ENCODE measurements at regions not wholly inside any gene's neighbourhood (a gene's known extent, or its start where the extent isn't known, plus 50 kb on each side); places are given as distances from the start of the nearest gene placed in this dataset.

DNA sequence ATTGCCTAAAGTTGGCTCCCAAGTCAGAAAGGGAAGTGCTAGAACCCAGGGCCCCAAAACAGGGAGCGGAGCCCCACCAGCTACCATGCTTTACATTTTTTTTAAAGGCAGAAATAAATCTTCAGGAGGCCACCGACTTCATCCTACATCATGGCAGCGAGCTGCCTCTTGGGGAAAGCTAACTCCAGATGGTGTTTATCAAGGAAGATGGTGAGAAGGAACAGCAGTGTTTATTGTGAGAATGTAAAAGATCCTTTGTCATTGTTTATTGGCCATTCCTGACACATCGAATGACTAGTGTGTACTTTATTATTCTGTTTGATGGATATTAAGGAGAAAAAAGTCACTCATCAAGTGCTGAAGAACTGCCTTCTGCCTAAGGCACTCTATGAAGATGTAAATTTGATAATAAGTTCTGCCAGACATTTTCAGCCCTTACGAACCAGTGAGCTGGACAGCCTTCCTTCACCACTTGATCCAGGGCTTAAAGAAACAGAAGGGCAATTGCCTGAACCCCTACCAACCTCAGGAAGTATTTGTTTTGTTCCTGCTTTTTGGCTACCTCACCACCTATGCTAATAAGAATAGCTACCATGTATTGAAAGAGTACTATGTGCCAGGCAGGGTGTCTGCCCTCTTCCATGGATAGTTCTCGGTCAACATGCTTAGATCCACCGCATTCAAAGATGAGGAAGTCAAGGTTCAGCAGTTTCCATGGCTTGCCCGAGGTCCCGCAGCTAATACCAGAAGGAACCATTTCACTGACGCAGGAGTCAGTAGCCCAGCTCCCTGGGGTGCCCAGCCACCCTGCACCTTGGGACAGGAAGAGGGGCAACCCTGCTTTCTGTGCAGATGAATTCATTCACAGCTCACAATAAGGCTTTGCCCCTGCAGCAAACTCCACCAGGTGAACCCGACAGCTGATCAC is 194.7 kb upstream of the RREB1 start:
- DNase-seq (ENCODE audit: low spot score), result peak; percentile 72

DNA sequence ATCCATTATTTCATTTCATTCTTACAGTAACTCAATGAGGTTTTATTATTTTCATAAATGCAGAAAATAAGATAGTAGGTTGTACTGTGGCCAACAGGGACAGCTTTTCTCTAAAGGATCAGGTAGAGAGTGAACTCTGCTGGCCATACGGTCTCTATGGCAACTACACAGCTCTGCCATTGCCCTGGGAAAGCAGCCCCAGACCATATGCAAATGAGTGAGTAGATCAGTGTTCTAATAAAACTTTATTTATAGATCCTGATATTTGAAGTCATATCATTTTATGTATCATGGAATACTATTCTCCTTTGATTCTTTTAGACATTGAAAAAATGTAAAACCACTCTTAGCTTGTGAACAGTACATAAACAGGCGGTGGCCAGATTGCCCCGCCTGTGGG is 192.5 kb upstream of the RREB1 start:
- DNase-seq (ENCODE audit: low spot score), result no peak

DNA sequence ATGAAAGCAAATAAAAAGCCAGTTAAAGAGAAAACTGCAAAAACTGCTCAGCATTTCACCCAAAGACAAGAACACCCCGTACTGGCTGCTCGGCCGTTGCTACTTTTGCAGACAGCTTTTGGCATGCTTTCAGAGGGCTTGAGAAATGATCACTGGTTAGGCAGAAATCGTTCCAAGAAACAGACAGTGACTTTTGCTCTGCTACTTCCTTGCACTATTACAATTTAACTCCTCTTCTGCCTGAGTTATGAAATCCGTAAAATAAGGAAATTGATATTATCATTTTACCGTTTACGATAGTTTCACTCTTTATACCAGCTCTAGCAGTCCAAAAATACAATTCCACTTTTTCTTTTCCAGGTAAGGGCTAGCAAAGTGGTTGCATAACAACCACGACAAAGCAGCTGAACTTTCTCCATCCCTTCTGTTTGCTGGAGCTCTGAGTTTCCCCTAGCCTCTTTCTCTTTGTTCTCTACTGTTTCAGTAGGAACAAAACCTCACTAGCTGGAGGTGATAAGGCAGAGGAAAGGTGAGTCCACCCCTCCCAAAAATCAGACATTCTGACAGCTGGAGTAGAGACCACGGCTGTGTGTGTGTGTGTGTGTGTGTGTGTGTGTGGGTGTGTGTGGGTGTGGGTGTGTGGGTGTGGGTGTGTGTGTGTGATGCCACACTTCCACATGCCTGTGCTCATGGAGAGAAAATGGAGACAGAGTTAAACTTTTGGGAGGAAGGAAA is 191.8 kb upstream of the RREB1 start:
- DNase-seq (ENCODE audit: low spot score), result peak; percentile 55

DNA sequence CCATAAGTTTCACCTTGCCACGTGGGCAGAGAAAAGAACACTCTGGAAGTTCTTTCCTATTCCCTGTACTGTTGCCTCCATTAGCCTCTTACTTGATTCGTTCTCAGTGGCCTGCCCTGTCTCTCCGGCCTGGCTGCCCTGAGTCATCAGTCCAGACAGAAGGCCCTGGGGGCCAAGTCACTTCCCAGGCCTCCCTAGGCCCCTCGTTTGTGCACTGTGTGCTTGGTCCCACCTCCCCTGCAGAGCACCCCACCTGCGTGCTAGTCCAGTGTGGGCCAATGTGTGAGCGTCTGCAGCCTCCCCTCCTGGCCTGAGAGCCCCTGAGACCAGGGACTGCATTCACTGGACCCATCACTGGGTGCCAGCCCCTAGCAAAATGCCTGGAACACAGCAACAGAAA is 191.2 kb upstream of the RREB1 start:
- DNase-seq (ENCODE audit: low spot score), result peak; percentile 28

DNA sequence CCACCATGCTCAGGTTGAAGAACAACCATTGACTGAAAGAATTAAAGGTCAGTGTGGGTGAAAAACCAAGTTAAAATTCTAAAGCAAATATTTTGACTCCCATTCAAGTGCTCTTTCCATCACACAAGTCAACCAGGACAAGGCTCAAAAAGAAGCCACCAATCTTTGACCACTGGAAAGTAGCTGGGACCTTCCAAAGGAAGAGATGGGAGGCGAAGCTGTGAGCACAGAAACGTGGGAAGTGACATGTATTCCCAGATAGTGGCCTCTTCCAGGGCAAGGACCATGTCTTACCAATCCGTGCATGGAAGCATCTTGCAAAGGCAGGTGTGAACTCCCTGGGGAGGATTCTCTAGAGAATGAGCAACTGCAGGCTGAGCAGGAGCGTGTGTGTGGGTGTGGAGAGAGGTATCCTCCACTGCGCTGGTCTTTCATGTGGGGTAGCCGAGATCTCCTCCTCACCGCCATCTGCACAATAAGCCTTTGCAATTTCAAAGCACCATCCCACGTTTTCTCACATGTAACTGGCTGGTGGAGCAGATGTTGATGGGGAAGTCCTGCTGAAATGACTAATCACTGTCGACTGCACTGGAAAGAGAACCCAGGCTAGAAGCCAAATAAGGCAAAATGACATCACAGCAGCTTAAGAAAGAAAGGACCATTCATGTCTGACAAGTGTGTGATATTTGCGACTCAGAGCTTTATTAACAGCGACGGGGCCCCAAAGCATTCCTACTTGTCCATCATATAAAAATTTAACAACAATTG is 189.4 kb upstream of the RREB1 start:
- no peak for DNase-seq (ENCODE audit: low spot score)

DNA sequence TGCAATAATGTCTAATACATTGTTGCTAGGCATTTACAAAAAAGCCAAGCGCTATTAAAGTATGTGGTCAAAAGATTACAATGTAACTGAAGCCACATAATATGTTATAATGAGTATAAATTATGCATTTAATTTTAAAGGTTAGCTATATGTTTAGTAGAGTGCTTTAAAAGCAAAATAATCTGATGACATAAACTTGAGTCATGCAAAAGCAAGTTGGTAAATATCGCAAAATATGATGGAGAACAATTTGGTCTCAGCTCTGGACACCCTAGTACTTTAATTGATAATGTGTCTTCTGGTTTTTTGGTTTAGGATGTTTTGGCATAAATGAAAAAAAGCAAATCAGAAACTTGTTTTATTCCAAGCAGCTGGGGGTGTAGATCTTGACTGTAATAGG is 188.6 kb upstream of the RREB1 start:
- no peak for DNase-seq (ENCODE audit: low spot score)

DNA sequence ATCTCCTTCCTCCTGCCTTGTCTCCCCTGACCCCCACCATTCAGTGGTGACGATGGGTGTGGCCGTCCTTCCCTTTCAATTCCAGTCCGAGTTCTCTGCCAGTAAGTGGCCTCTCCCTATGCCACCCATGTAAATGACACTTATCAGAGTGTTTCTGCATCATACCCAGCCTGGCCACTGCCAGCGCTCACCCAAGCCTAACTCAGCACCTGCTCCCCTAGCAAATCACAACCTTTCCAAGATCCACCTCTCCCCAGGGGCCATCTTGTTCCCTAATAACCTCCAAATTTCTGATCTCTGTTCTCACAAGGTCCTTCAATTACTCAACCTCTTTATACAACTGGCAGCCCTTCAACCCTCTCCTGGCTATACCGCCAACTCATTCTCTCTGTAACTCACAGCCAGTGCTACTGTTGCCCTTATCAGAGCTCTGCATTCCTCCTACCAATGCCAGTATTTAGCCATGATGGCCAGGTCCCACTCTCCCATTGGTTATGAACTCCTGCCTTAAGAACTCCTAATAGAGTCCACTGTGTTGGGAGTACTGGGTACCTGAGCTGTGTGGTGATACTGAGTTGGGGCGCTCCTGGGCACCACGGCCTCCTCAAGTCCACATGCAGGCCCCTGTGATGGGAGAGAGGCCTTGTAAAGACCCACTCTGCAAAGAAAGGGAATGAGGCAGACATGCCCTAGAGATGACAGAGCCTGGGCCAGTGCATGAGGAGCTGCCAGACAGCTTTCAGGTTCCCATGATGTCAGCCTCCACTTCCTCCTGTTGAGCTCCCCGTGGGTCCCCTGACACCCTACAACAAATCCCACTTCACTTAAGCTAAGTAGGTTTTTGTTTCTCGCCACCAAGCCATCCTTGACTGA is 187.4 kb upstream of the RREB1 start:
- DNase-seq (ENCODE audit: low spot score), result peak; percentile 5

DNA sequence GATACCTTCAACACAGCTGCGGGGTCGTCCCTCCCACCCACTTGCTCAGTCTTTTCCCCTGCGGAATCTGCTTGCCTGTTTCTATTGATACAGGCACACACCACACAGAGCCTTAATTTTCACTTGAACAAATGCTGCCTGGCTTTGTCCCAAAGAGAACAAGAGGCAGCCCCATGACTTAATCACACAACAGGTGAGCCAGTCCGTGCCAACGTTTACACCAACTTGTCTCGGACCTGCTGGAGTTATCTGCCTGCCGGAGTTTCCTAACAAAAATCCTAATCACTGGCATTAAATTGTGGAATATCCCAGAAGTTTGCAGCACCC is 186.8 kb upstream of the RREB1 start:
- peak; percentile 81 for DNase-seq (ENCODE audit: low spot score)

DNA sequence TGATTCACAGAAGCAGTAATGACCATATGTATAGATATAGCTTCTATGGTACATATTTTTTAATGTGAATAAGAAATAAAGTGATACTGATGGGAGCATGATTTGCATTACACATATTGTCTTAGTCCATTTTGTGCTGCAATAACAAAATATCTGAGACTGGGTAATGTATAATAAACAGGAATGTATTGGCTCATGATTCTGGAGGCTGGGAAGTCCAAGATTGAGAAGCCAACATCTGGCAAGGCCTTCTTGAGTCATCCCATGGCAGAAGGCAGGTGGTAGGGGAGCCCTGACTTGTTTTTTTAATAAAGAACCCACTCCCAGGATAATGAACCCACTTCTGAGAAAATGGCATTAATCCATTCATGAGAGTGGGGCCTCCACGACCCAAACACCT is 185.6 kb upstream of the RREB1 start:
- DNase-seq (ENCODE audit: low spot score), result no peak

DNA sequence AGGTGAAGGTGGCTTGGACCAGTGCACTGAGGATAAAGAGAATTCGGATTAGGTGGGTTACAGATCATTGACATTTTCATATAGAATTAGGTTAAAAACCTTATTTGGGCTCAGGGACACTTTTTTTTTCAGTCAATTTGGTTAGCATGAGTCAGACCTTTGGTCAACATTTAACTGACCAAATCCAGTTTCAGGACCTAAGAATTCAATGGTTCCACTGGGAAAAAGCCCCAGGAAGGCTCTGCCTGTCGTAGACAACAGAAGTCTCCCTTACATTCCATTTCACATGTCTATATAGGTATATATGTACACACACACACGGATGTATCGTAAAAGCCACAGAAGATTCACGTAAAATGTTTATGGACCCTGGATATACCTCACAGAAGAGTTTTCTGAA is 184.2 kb upstream of the RREB1 start:
- no peak for DNase-seq (ENCODE audit: low spot score)

DNA sequence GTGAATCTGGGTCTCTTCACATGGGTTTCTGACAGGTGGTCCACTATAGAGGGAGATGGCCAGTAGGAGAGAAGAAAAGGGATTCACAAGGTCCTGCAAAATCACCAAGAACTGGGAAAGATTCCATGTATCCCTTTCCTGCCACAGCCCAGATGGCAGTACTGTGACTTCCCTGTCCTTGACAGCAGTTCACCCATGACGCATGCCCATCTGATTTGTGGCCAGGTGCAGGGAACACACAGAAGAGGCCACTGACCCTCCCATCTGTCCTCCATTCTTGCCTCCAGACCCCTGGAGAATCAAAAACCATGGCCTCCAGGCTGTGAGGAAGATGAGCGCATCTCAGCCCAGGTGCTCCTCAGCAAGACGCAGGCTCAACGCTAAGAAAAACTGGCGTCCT is 183.1 kb upstream of the RREB1 start:
- DNase-seq (ENCODE audit: low spot score), result peak; percentile 43

DNA sequence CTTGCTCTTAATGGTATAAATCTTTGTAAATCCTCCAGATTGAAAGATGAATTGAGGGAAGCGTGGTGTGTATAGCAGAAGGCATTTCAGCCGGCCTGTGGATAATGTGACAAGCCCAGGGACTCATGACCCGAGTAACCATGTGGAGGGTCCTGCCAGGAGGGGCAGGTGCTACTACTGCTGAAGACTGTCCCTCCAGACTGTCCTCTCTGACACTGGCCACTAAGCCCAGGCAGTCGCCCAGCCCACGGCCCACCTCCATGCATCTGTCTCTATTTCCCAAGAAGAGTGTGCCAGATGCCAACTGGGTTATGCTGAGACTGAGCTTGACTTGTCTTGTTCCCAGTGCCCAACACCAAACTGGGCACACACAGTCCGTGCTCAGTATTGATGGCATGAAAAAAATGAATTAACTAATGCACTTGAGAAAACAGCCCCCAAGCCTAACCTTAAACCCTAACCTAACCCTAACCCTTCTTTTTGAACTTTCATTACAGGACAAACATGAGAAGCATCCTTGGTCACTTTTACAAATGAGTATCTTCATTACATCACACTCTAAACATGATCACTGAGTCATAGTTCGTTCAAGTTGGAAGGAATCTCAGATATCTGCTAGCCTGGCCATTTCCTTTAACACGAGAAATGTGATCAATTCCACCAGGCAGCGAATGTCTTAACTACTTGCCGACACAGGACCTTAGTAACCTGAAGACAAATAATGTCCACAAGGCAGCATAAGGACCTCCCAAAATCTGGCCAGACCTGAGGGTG is 182.2 kb upstream of the RREB1 start:
- DNase-seq (ENCODE audit: low spot score), result peak; percentile 39

DNA sequence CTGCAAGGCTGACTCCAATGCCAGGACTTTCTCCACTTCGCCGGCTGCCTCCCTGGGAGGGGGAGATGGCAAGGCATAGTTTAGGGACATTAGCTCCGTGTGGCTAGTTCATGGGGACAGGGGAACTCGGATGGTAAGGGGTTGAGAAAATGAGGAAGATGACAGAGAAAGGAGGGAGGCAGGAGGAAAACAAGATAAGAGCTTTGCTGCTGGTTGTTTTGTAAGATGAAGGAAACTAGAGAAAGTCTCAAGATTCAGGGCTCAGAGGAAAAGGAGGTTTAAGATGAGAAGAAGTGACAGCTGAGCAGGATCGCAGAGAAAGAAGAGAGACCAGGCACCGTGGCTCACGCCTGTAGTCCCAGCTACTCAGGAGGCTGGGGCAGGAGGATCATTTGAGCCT is 180.9 kb upstream of the RREB1 start:
- DNase-seq (ENCODE audit: low spot score), result peak; percentile 8

DNA sequence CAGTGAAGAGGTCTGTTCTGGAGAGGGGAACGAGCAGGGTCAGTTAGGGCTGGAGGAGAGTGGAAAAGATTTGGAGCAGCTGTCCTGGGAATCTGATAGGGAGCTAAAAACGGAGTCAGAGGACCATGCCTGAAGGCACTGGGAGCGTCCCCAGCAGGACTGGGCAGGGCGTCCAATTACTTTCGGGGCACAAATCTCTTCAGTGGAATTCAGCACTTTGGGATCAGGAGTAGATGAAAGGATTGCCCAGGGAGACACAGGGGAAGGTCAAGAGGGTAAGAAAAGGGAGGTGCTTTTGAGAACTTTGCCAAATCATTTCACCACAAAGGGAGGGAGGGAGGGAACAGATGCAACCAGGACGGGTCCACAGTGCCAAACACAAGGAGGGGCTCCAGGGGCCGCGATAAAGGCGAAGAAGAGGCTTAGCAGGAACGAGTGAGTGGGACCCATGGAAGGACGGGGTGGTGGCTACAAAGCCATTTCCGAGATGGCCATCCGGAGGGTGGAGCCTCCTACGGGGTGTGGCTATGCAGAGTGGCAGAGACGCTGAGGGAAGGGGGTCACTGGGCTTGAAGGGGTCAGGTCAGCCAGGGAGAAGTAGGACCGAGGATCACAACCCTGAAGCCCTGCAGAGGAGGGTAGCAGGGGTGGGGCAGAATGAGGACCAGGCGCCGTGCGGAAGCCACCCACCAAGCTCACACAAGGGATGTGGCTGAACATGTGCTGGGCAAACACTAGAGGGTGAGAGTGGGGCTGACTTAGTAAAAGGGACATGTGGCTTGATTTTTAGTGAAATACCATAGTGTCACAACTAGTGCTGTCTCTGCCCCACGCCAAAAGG is 180.0 kb upstream of the RREB1 start:
- no peak for DNase-seq (ENCODE audit: low spot score)

DNA sequence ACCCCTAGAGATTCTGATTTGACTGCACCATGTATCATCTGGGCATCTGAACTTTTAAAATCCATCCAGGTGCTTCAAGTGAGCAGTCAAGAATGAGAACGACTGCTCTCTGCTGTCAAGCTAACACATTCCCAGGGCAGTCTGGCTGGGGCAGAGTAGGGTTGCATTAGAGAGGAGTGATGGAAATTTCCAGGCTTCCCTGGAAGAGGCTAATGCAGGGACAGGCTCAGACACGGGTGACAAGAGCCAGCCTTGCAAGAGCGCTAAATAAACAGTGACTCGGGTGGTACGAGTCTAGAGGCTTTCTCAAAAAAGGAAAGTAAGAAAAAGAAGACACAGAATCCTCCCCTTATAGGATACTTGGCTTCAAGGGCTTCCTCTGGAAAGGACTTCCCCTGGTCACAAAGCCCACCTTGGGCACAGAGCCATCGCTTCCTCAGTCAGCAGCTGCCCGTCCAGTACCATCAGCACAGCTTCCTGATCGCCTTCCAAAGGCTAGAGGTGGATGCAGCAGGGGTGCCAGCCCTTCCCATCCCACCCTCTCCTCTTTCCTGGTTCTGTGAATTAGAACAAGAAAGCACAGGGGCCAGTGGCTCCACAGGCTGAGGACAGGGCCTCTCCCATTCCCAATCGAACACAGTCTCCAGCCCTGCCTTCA is 177.4 kb upstream of the RREB1 start:
- peak; percentile 62 for DNase-seq (ENCODE audit: low spot score)

DNA sequence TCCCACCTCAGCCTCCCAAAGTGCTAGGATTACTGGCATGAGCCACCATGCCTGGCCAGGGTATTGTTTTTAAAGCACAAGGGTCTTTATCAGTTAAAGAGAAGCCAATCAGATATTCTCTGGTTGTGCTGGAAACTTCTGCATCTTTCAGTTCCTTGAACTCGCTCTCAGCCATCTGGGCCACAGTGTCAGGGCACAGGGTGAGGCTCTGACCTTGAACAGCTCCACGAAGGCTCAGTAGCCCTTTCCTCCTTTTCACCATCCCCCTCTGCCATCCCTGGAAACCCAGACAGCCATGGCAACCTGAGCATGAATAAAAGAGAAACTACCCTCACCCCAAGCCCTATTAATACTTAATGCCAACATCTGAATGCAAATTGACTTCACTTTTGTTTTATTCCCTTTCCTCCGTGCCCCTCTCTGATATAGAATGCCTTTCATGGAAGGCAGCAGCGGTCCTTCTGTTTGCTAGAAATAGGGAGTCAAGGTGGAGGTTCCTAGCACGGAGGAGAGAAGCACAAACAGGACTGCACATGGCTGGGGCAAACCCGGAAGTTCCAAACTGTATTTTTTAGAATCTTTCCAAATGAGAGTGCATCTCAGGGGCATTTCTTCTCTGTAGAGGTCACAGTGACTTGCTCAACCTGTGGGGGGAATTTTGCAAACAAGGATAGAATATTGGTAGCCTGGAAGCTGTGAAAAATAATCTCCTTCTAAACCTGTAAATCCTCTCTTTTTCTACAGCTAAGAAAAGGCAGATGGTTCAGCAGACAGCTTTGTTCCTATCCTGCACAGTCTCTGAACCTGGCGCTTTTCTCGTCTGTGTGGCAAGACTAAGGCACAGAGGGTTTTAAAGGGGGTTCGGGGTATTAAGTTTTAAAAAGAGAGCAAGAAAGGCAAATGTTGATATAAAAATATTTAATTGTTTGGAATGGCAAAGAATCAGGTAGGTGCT is 176.4 kb upstream of the RREB1 start:
- DNase-seq (ENCODE audit: low spot score), result no peak

DNA sequence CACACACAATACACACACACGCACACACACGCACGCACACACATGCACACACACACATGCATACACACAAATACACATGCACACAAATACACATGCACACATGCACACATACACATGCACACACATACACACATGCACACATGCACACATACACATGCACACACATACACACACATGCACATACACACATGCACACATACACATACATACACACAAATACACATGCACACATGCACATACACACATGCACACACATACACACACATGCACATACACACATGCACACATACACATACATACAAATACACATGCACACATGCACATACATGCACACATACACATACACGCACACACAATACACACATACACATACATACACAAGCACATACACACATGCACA is 175.4 kb upstream of the RREB1 start:
- no peak for DNase-seq (ENCODE audit: low spot score)

DNA sequence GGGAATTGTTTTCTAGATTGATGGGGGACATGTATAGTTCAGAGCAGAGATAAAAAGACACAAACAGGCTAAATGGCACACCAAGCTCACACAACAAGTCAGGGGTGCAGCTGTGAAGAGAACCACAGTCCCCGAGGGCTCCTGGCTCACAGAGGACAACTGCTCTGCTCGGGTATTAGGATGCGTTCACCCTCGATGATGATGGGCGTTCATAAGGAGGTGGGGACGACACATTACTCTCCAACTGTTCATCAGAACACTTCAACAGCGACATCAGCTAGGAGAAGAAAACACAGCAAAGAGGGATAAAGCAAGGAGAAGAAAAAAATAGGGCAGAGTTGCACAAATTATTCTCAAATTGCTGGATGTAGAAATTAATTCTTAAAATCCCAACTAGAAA is 174.8 kb upstream of the RREB1 start:
- DNase-seq (ENCODE audit: low spot score), result peak; percentile 41

All from mesenteric fat pad (tissue), 1 donor.